HFFc6 (cell line): ENCODE measurements at regions not wholly inside any gene's neighbourhood (a gene's known extent, or its start where the extent isn't known, plus 50 kb on each side); places are given as distances from the start of the nearest gene placed in this dataset.
A peak's percentile ranks its signal among the peaks of the same experiment; 100 is the strongest.

ENCODE experiments used
- DNase-seq: peaks from one replicate; pipeline ENCODE4 v3.0.0-alpha.2; 2018
- H3K27ac Mint-ChIP-seq: 2 replicates; pipeline ENCODE4 v1.8.0; 2020; ENCODE audit warnings: mild to moderate bottlenecking, mixed read lengths
- H3K27me3 Mint-ChIP-seq: 2 replicates; pipeline ENCODE4 v1.8.0; 2021; ENCODE audit warnings: mild to moderate bottlenecking, moderate library complexity, mixed read lengths; ENCODE audit not compliant: insufficient read depth
- H3K36me3 Mint-ChIP-seq: 2 replicates; pipeline ENCODE4 v1.8.0; 2021; ENCODE audit warnings: low read depth, mixed read lengths
- H3K4me1 Mint-ChIP-seq: 2 replicates; pipeline ENCODE4 v1.8.0; 2020; ENCODE audit warnings: low read depth, mixed read lengths
- H3K4me3 Mint-ChIP-seq: 2 replicates; pipeline ENCODE4 v1.8.0; 2020; ENCODE audit warnings: mild to moderate bottlenecking, moderate library complexity, mixed read lengths
- H3K9me3 Mint-ChIP-seq: 2 replicates; pipeline ENCODE4 v1.8.0; 2020; ENCODE audit warnings: mild to moderate bottlenecking, mixed read lengths
- CTCF ChIP-seq: fragments of 200-600 bp; sonication (generic); IDR thresholded peaks from 2 replicates; pipeline ENCODE4 v1.5.0; 2021; ENCODE audit warnings: antibody characterized with exemption, mild to moderate bottlenecking

DNA sequence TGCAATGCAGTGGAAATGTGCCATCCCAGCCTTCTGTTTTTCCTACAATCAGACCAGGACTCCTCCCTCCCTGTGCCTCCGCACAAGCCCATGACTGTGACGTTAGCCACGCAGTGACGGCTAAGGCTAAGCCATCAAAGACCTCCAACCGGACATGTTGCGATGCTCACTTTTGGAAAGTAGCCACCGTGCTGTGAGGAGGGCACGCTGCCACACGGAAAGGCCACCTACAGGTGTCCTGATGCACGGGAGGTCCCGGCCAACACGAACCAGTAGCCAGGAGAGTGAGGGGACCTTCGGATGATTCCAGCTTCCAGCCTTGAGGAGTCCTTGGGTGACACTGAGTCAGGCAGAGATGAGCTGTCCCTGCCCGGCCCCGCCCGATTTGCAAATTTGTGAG is 53.9 kb downstream of the FOXL1 start:
- peaks cover 9% of the 10 kb centered on the region for H3K36me3 Mint-ChIP-seq
- no peaks in the 10 kb centered on the region; the same call in none of the 2 replicates for H3K27me3 Mint-ChIP-seq
- DNase-seq, result no peak
- peak overlapping the region; percentile 95 for H3K27ac Mint-ChIP-seq
- H3K4me1 Mint-ChIP-seq, result peaks cover 84% of the 10 kb centered on the region
- no peak overlapping the region for H3K4me3 Mint-ChIP-seq
- no peak for TF ChIP-seq CTCF
- H3K9me3 Mint-ChIP-seq, result no peaks in the 10 kb centered on the region

DNA sequence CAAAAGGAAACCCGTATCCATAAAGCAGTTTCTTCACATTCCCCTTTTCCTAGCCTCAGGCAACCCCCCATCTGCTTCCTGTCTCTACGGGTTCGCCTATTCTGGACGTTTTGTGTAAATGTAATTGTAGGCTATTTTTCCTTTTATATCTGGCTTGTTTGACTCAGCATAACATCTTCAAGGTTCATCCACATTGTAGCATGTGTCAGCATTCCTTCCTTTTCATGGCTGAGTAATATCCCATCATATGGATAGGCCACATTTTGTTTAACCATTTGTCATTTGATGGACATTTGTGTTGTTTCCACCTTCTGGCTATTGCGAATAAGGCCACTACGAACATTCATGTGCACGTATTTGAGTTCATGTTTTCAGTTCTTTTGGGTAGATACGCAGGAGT is 54.6 kb downstream of the FOXL1 start:
- Mint-ChIP-seq H3K4me3 (no peak overlapping the region), H3K27ac (no peak overlapping the region), H3K27me3 (no peaks in the 10 kb centered on the region; the same call in none of the 2 replicates), H3K9me3 (no peaks in the 10 kb centered on the region), H3K36me3 (peaks cover 6% of the 10 kb centered on the region), H3K4me1 (peaks cover 79% of the 10 kb centered on the region)
- DNase-seq, result no peak
- no peak for TF ChIP-seq CTCF

GRCh38 chr16:86634292-86634691 is 55.9 kb downstream of the FOXL1 start:
- H3K4me1 Mint-ChIP-seq, result peaks cover 68% of the 10 kb centered on the region
- H3K36me3 Mint-ChIP-seq, result peaks cover 6% of the 10 kb centered on the region
- no peaks in the 10 kb centered on the region; the same call in none of the 2 replicates for H3K27me3 Mint-ChIP-seq
- no peak for TF ChIP-seq CTCF
- H3K4me3 Mint-ChIP-seq, result no peak overlapping the region
- no peak overlapping the region for H3K27ac Mint-ChIP-seq
- no peaks in the 10 kb centered on the region for H3K9me3 Mint-ChIP-seq
- peak; percentile 15 for DNase-seq

DNA sequence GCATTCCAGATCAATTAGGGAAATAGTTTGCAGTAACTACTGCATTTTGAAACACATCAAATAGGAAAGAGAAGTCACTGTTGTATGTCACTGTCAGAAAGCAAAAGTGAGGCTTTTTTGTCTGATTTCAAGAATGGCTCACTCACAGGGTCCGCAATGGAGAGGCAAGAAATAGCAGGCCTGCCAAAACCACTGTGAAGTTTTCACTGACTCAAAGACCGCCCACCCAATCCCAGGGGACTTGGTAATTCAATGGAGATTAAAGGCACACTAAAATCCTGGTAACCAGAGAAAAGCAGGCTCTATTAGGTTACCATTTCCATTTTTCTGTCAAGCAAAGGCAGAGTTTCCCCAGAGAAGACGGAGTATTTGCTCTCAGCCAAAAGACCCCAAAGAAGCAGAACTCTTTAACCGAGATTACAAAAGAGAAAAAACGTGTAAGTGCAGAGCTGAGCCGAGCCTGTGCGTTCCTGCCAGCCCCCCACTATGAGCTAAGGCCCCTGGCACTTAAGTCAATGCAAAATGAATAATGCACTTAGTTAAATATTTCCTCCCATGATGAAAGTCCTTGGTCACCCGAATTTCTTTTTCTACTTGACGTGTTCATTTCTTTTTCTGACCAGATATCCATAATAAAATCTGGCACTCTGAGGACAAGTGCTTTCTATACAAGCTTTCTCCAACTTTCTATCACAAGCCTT is 57.0 kb downstream of the FOXL1 start:
- no peaks in the 10 kb centered on the region for H3K9me3 Mint-ChIP-seq
- H3K4me1 Mint-ChIP-seq, result peaks cover 58% of the 10 kb centered on the region
- peak overlapping the region; percentile 52 for H3K27ac Mint-ChIP-seq
- peaks cover 6% of the 10 kb centered on the region for H3K36me3 Mint-ChIP-seq
- DNase-seq, result no peak
- H3K27me3 Mint-ChIP-seq, result no peaks in the 10 kb centered on the region; the same call in 1 of the 2 replicates
- no peak for TF ChIP-seq CTCF
- H3K4me3 Mint-ChIP-seq, result no peak overlapping the region

DNA sequence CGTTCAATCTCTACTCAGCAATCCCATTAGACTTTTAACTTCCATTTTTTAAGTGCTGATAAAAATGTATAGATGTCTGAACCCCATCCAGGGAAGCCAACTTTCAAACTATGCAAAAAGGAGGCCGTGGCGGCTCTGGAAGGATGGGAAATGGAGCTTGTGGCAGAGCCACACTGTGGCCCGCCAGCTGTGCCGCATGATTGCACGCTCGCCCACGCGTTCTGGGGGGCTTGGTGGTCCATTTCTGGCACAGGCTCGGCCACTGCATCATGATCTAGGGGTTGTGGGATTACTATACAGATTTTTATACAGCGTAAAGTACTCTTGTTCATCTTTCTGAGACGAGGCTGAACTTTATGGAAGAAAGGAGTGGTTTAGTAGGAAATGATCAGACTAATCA is 57.6 kb downstream of the FOXL1 start:
- TF ChIP-seq CTCF, result no peak
- no peak overlapping the region for H3K27ac Mint-ChIP-seq
- peaks cover 6% of the 10 kb centered on the region for H3K36me3 Mint-ChIP-seq
- H3K4me1 Mint-ChIP-seq, result peaks cover 52% of the 10 kb centered on the region
- DNase-seq, result no peak
- no peak overlapping the region for H3K4me3 Mint-ChIP-seq
- H3K9me3 Mint-ChIP-seq, result no peaks in the 10 kb centered on the region
- H3K27me3 Mint-ChIP-seq, result no peaks in the 10 kb centered on the region; the same call in 1 of the 2 replicates
